IPS-18c (cell line): ENCODE measurements at regions not wholly inside any gene's neighbourhood (a gene's known extent, or its start where the extent isn't known, plus 50 kb on each side); places are given as distances from the start of the nearest gene placed in this dataset.

Source experiments
- H3K4me3 ChIP-seq: 2 replicates; pipeline ENCODE4 v1.7.0; 2013; ENCODE audit warnings: low read depth, mild to moderate bottlenecking, low read length, moderate library complexity; ENCODE audit not compliant: insufficient read depth
- H3K9me3 ChIP-seq: one replicate; pipeline ENCODE4 v1.6.1; 2013; ENCODE audit warnings: mild to moderate bottlenecking, low read length, moderate library complexity; ENCODE audit not compliant: control insufficient read depth, insufficient read depth

DNA sequence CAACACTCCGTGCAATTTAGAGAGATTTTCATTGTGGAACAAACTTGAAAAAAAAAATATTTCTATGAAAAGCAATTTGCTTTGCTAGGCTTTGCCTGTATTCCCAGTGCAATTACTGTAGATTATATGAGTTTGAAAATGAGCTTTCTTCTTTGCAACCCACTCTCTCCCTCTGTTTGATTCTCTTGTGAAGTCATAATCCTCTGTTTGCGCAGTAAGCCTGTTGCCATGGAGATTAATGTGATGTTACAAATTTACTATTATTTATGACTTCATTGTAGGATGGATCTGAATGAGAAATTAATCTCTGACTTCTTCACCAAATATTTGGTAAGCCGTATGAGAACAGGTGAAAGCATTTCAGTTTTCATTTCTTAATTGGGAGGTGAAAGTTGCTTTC, 320.3 kb downstream of the SPATA31D1 start:
- H3K9me3 ChIP-seq = peaks cover 2% of the 10 kb centered on the region
- H3K4me3 ChIP-seq = no peak overlapping the region

DNA sequence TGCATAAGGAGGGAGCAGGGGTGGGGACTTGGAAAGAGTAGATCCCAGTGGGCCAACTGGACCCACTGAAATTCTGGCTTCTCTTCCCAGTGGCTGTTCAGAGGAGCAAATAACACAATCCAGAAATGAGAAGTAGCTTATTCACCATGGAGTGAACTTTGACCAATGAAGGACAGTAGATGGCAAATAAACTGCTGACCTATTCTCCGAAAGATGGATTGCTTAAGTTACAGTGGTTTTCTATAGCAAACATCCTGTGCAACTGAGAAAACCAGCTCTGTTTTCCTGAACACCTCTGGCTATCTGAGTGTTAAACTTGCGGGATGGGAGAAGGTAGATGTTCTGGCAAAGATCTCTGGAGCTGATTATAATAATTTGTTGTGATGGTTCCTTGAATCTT, 325.1 kb downstream of the SPATA31D1 start:
- Histone ChIP-seq H3K4me3 (no peak overlapping the region), H3K9me3 (no peaks in the 10 kb centered on the region)

DNA sequence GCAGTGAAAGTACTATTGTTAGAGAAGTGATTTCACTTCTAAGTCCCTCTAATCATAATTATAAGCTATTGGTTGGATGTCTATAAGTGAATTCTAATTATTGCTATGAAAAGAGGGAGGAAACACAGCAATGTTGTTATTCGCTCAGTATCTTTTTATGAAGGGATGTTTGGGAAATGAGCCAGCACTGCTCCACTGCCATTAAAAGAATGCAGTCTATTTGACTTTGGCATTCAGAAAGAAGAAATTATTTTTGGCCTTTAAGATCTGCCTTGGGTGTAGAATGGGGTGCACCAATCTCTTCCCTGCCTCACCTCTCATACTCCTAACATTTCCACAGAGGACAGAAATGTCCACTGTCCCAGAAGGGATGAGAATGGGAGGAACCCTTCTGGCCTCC, 332.0 kb downstream of the SPATA31D1 start:
- no peak overlapping the region for H3K4me3 ChIP-seq
- H3K9me3 ChIP-seq = no peaks in the 10 kb centered on the region

DNA sequence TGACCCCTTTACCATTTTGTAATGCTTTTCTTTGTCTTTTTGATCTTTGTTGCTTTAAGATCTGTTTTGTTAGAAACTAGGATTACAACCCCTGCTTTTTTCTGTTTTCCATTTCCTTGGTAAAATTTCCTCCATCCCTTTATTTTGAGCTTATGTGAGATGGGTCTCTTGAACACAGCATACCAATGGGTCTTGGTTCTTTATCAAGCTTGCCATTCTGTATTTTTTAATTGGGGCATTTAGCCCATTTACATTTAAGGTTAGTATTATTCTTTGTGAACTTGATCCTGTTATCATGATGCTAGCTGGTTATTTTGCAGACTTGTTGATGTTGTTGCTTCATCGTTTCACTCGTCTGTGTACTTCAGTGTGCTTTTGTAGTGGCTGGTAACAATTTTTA, 337.3 kb downstream of the SPATA31D1 start:
- Histone ChIP-seq H3K9me3 (no peaks in the 10 kb centered on the region), H3K4me3 (no peak overlapping the region)

DNA sequence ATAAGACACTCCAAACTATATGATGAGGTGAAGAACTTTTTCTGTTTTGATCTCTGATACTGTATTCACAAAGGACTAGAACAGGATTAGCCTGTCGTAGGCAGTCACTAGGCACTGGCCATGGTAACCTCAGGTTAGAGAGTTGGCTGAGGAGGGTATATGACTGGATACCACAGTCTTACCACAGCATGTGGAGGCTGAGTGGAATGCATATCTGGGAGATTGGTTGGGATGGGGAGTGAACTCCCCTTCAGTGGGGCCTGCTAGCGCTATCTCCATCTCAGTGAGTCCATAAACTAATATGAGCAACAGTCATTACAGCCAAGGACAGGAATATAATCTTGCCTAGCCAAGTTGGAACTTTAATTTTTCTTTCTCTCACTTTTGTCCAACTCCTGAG, 339.1 kb downstream of the SPATA31D1 start:
- Histone ChIP-seq H3K9me3 (no peaks in the 10 kb centered on the region), H3K4me3 (no peak overlapping the region)

DNA sequence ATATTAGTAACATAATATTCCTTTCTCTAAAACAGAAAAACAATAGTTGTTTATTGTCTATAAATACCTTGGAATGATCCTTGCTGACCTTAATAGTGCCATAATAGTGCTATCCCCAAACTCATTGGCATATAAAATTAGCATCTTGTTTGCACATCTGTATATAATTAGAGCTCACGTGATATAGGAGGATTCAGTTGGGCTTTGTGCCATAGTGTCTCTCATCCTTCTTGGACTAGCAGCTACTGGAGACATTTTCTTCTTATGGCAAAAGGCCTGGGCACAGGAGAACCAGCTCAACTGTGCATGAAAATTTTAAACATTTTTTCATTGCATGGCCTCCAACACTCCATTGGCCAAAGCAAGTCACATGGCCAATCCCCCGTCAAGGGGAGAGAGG, 342.5 kb downstream of the SPATA31D1 start:
- H3K9me3 ChIP-seq = no peaks in the 10 kb centered on the region
- no peak overlapping the region for H3K4me3 ChIP-seq

DNA sequence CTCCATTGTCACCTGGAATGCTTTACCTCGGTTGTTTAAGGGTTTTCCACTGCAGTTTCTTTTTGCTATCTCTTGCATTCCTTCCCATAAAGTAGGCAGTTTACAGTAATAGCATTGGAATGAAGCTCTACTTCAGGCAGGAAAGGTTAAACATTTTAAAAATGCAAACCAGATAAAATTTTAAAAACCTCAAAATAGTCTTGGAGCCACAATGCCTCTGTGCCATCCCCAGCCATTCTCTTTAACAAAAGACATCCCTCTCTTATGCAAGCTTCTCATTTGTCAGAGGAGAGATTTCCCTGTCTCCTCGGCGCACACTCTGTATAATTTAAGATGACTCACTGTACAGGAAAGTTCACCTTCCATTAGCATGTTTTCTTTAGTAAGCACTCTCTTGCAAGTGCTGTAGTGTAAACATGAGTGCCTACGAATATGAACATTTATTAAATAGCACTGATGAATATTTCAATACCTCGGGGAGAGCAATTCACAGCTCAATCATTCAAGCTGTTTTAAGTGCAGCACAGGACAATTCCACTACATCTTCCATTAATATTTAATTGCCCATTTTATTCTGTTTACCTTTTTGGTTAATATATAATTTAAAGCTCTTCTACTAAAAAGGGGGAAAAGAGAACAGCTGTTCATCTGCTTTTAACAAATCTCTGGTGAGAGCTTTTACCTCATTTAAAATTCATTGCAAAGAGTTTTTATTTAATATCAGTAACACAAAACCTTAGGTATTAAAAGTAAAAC, 343.6 kb downstream of the SPATA31D1 start:
- Histone ChIP-seq H3K4me3 (no peak overlapping the region), H3K9me3 (no peaks in the 10 kb centered on the region)

DNA sequence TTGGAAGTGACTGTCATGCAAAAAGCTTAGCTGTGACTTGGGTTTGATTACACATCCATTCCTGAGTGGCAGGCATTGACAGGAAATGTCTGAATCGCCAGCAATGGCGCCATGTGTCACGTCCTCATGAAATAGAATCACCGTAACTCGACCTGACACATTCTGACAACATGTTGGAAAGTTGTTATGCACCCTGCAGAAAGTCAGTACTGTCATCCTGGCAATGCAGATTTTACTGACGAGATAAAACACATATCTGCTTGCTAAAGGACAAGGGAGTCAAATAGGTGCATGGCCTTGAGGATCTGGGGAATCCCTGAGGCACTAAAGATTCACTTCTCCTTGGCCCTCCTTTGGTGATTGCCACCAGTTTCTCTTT, 344.2 kb downstream of the SPATA31D1 start:
- Histone ChIP-seq H3K4me3 (no peak overlapping the region), H3K9me3 (no peaks in the 10 kb centered on the region)

DNA sequence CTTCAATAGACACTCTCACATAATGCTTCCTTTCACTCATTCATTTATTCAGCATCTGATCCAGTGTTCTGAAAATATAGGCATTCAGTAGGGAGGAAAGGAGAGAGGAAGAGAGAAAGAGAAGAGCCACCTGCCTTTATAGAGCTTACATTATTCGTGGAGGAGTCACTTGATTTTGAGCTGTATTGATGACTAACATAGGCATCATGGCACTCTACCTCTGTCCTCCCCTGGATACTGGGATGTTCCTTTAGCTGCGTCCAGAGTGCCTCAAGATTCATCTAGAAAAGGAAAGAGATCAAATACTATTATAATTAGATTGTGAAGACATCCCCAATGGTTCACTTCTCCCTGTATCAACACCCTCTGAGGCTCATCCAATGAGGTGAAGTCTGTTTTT, 345.1 kb downstream of the SPATA31D1 start:
- H3K9me3 ChIP-seq = no peaks in the 10 kb centered on the region

DNA sequence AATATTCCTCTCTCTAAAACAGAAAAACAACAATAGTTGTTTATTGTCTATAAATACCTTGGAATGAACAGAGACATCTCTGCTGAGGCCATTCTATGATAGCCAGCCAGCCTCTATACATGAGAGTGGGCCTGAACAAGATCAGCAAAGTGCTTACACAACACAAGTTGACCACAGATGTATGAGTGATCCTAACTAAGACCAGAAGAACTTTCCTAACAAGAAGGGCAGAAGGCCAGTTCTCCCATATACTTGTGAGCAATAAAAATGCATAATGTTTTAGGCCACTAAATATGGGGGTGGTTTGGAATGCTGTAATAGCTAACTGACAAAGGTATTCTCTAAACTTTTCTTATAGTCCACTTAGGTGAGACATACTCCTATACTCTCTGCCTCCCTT, 345.7 kb downstream of the SPATA31D1 start:
- Histone ChIP-seq H3K9me3 (no peaks in the 10 kb centered on the region), H3K4me3 (no peak overlapping the region)

More for the DNA sequence above, 345.1 kb downstream of the SPATA31D1 start:
- no peak overlapping the region for H3K4me3 ChIP-seq

DNA sequence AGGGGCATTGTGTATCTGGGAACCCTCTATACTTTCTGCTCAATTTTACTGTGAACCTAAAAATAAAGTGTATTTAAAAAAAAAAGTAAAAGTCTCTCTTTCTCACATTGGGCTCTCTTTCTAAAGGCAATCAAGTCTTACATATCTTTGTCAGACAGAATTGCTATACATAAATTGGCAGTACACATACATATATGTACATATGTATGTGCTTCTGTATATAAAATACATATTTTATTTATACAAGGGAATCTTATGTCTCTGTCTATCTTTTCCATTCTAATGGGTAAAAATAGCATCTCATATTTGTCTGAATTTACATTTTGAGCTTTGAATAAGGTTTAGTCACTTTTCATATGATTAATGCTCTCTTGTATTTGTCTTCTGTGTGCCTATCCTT, 348.8 kb downstream of the SPATA31D1 start:
- Histone ChIP-seq H3K9me3 (no peaks in the 10 kb centered on the region), H3K4me3 (no peak overlapping the region)

DNA sequence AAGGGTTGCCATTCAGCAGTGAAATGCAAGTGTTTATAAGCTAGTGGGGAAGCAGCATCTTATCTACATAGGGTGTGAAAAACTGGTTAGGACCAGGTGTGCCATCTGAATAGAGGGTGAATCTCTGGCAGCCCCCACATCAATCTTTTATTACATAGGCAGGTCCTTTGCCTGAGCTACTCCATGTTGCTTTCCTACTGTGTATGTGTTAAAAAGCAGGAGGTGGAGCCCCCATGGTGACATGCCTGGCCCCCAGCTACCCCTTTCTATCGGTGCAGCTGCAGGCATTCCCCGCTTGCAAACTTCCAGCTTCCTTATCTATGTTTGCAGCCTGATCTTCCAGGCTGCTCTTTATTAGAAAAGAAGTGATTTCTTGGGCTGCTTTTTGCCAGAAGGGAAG, 353.5 kb downstream of the SPATA31D1 start:
- Histone ChIP-seq H3K4me3 (no peak overlapping the region), H3K9me3 (peaks cover 4% of the 10 kb centered on the region)

DNA sequence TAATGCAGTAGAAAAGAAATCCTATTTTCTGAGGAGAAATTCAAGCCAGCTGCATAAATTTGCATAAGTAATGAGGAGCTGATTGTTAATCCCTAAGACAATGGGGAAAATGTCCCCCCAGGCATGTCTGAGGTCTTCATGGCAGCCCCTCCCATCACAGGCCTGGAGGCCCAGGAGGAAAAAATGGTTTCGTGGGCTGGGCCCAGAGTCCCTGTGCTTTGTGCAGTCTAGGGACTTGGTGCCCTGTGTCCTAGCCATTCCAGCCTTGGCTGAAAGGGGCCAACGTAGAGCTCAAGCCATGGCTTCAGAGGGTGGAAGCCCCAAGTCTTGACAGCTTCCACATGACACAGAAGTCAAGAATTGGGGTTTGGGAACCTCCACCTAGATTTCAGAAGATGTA, 357.5 kb downstream of the SPATA31D1 start:
- H3K4me3 ChIP-seq = no peak overlapping the region

DNA sequence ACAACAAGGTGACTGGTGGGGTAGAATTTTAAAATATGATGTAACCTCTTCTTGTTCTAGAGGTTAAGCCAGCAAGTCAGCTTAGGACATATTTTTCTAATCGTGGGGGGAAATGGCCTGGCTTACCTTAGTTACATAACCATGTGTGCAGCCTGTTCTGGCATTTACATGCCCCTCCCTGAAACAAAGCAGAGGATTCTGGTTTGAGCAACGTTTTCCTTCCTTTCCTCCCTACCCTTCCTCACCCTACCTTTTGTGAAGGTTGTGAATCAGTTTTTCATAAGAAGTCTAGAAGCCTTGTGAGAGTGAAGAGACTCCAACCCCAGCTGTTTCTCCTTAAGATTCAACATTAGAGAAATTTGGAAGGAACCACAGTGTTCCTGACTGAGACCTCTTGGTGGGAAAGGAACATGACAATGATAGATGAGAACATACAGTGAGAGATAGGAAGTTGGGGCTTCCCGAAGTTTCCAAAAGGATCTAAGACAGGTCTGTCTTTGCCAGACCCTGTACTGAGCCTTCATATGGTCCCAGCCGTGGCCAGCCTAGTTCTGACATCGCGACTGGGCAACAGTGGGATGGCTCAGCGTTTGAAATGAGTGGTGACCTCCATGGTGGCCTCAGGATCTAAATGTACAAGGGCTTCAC, 365.2 kb downstream of the SPATA31D1 start:
- no peak overlapping the region; the same call in 1 of the 2 replicates for H3K4me3 ChIP-seq

More for the DNA sequence above, 357.5 kb downstream of the SPATA31D1 start:
- H3K9me3 ChIP-seq = peaks cover 4% of the 10 kb centered on the region

DNA sequence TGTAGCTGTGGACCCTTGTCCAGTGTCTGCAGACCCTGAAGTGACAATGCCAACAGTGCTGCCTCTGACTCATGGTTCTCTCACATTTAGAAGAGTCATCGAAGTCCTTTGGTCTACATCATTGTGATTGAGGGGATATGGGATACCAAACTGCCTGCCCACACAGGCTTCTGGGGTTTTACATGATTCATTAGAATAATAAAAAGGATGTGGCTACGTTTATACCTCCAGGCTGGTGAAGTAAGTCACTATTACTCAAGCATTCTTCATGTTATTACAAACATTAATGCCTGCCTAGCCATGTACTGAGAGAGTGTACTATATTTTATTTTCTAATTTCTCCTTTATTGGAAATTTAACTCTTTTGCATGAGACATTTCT, 365.7 kb downstream of the SPATA31D1 start:
- no peak overlapping the region; the same call in 1 of the 2 replicates for H3K4me3 ChIP-seq
- no peaks in the 10 kb centered on the region for H3K9me3 ChIP-seq

More for the DNA sequence above, 365.2 kb downstream of the SPATA31D1 start:
- no peaks in the 10 kb centered on the region for H3K9me3 ChIP-seq

DNA sequence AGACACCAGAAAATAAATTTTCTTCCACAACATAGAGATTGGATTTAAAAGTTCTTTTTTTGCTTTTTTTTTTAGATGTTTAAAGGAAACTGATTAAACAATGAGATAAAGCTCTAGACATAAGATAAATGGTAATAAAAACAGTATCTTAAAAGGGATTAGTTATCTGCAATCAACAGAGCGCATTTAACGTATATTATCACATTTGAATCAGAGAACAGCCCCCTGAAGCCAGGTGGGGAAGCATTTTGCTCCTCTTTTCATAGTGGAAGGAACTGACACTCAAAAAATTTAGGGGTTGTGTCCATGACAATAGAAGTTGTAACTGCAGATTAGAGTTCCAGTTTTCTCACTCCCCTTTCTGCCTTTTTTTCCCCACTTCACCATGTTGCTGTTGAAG, 367.6 kb downstream of the SPATA31D1 start:
- Histone ChIP-seq H3K9me3 (no peaks in the 10 kb centered on the region), H3K4me3 (no peak overlapping the region)

DNA sequence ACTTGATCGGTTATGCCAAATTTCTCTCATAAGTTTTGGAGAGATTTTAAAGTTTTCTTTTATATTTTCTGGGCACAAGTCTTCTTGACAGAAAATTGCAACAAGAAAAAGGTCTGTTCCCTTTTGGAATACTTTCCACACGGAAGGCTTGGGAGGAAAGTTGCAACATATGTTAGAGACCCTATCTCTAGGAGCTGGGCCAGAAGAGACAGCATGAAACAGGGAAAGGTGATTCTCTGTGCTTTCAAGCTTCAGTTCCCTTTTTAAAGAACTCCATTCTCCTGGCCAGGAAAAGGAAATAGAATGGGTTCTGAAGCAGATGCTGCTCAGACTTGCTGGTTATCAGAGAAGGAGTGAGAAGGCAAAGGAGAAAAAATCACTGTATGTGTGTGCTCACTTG, 368.3 kb downstream of the SPATA31D1 start:
- no peak overlapping the region for H3K4me3 ChIP-seq
- H3K9me3 ChIP-seq = no peaks in the 10 kb centered on the region

DNA sequence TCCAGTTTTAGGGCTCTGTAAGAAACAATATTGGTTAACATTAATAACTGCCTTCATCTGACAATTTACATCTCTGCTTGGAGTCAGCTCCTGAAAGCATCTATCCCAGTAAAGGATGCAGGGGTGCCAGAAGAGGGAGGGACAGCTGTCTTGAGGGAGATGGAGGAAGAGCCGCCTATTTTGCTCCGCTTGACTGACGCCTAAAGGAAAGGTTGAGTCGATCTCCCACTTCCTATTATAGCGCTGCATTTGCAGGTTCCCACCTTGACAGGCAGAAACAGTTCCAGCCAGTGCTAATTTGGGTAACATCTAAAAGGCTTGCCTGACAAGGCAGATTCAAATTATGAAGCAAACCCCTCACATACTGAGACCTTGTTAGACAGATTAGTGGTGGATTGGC, 374.6 kb downstream of the SPATA31D1 start:
- Histone ChIP-seq H3K4me3 (no peak overlapping the region), H3K9me3 (no peaks in the 10 kb centered on the region)

DNA sequence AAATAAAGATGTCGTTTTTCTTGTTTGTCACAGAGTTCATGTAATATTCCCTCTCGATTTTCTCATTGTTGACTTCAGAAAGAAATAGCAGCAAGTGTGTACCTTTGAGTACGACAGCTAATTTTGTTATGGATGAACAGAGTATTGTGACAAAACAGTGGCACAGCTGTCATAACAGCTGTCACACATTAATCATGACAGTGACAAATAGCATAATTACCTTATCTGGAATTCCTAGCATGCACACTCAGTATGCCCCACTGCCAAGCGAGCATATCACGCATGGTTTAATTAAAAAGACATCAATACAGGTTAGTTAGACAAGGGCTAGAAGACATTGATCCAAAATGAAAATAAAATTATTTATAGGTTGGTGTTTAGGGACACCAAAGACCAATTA, 375.1 kb downstream of the SPATA31D1 start:
- Histone ChIP-seq H3K4me3 (no peak overlapping the region), H3K9me3 (no peaks in the 10 kb centered on the region)
